Endothelial cell of umbilical vein (primary cell): ENCODE measurements at regions not wholly inside any gene's neighbourhood (a gene's known extent, or its start where the extent isn't known, plus 50 kb on each side); places are given as distances from the start of the nearest gene placed in this dataset.

ENCODE experiments used
- BruUV-seq: library from RNA; stranded (reverse); fragments of 400-500 nt; replicated peaks from 2 replicates; lab custom pipeline; 2021; lab: Mats Ljungman, UMichigan
- CTCF ChIA-PET: fragments of 300-600, 350-600 bp; sonication (Branson Sonifier 250); formaldehyde crosslinking; loops from one replicate; lab custom pipeline; 2021; ENCODE audit warnings: antibody characterized with exemption, inconsistent platforms; lab: Charles Lee
- POLR2A ChIA-PET: fragments of 300-600, 350-600 bp; sonication (Branson Sonifier 250); formaldehyde crosslinking; loops from one replicate; lab custom pipeline; 2021; ENCODE audit warnings: antibody characterized with exemption, inconsistent platforms; lab: Charles Lee
- DNase-seq: peaks from one replicate; pipeline ENCODE4 v3.0.0-alpha.2; 2011; ENCODE audit warnings: low read depth, low spot score
- FAIRE-seq: peaks from 2 replicates; lab custom pipeline; 2011; peaks lifted over from hg19 to GRCh38; lab: Jason Lieb, UNC
- H2AFZ ChIP-seq: 2 replicates; pipeline ENCODE4 v1.6.0; 2012; ENCODE audit warnings: low read depth, low read length, control low read depth, inconsistent platforms
- H3K27ac ChIP-seq: 2 replicates; pipeline ENCODE4 v1.5.1; 2011; ENCODE audit warnings: low read depth, mild to moderate bottlenecking, control low read depth, low read length, moderate library complexity; ENCODE audit not compliant: insufficient read depth
- H3K27me3 ChIP-seq, 2 experiments: 2 replicates each; pipeline versions ENCODE4 v1.6.0 to v1.6.1; 2011; ENCODE audit warnings: low read length in 2 of 2, mixed read lengths in 1 of 2; ENCODE audit not compliant: control insufficient read depth in 2 of 2, insufficient read depth in 2 of 2
- H3K36me3 ChIP-seq, 2 experiments: 2 replicates in 1 of 2; 3 replicates in 1 of 2; pipeline ENCODE4 v1.5.1; 2011; ENCODE audit warnings: low read length in 2 of 2, mild to moderate bottlenecking in 1 of 2, moderate library complexity in 1 of 2; ENCODE audit not compliant: control insufficient read depth in 2 of 2, insufficient read depth in 2 of 2; ENCODE audit errors: extremely low read depth in 1 of 2
- H3K4me1 ChIP-seq: 3 replicates; pipeline ENCODE4 v1.5.1; 2011; ENCODE audit warnings: mild to moderate bottlenecking, low read length; ENCODE audit not compliant: control insufficient read depth, insufficient read depth; ENCODE audit errors: extremely low read depth
- H3K4me2 ChIP-seq: 2 replicates; pipeline ENCODE4 v1.6.1; 2011; ENCODE audit warnings: low read length, control low read depth, mixed read lengths; ENCODE audit not compliant: insufficient read depth
- H3K4me3 ChIP-seq, 3 experiments: fragments of 200-600 bp in 1 of 3; sonication (generic), shearing (Covaris generic) in 1 of 3; replicated peaks in 1 of 3; 2 replicates each; pipeline ENCODE4 v1.5.1; 2011 to 2016; ENCODE audit warnings: control low read depth in 3 of 3, low read length in 3 of 3, mild to moderate bottlenecking in 2 of 3, inconsistent platforms in 1 of 3, low read depth in 1 of 3, moderate library complexity in 1 of 3; ENCODE audit not compliant: insufficient read depth in 1 of 3
- H3K79me2 ChIP-seq: 2 replicates; pipeline ENCODE4 v1.6.0; 2012; ENCODE audit warnings: low read length, inconsistent platforms; ENCODE audit not compliant: control insufficient read depth, insufficient read depth
- H3K9ac ChIP-seq: replicated peaks from 2 replicates; pipeline ENCODE3; 2011; ENCODE audit warnings: low read length, control low read depth; ENCODE audit not compliant: insufficient read depth; ENCODE audit errors: extremely low read depth
- H3K9me1 ChIP-seq: replicated peaks from 3 replicates; pipeline ENCODE4 v1.6.0; 2011; ENCODE audit warnings: mild to moderate bottlenecking, low read length; ENCODE audit not compliant: control insufficient read depth, insufficient read depth; ENCODE audit errors: extremely low read depth
- H3K9me3 ChIP-seq: replicated peaks from 2 replicates; pipeline ENCODE4 v1.5.1; 2012; ENCODE audit warnings: low read length, inconsistent platforms; ENCODE audit not compliant: control insufficient read depth, insufficient read depth
- H4K20me1 ChIP-seq: replicated peaks from 2 replicates; pipeline ENCODE3; 2011; ENCODE audit warnings: mild to moderate bottlenecking, low read length; ENCODE audit not compliant: control insufficient read depth, insufficient read depth; ENCODE audit errors: extremely low read depth
- CTCF ChIP-seq, 2 donors: IDR thresholded peaks; 1 replicate in 1 of 2; 2 replicates in 1 of 2; pipeline ENCODE4 v1.5.1; 2011; ENCODE audit warnings: low read length in 2 of 2, mild to moderate bottlenecking in 2 of 2, moderate library complexity in 2 of 2, control low read depth in 1 of 2, inconsistent platforms in 1 of 2, low read depth in 1 of 2; ENCODE audit not compliant: insufficient read depth in 1 of 2; ENCODE audit errors: extremely low read depth in 1 of 2
- EZH2 ChIP-seq: IDR thresholded peaks from 2 replicates; pipeline ENCODE4 v1.6.1; 2012; ENCODE audit warnings: borderline replicate concordance, low read depth, mild to moderate bottlenecking, moderate library complexity, low read length, inconsistent platforms; ENCODE audit not compliant: severe bottlenecking
- FOS ChIP-seq: IDR thresholded peaks from 2 replicates; pipeline ENCODE4 v1.6.1; 2011; ENCODE audit warnings: mild to moderate bottlenecking, low read length, moderate library complexity, borderline replicate concordance; ENCODE audit not compliant: insufficient read depth
- GATA2 ChIP-seq: IDR thresholded peaks from 2 replicates; pipeline ENCODE4 v1.7.0; 2011; ENCODE audit warnings: low read depth, mild to moderate bottlenecking, moderate library complexity, mixed read lengths, low read length; ENCODE audit not compliant: insufficient read length, insufficient read depth
- JUN ChIP-seq: IDR thresholded peaks from 2 replicates; pipeline ENCODE4 v1.6.1; 2011; ENCODE audit warnings: borderline replicate concordance, low read depth; ENCODE audit not compliant: insufficient read length, insufficient read depth
- MYC ChIP-seq: IDR thresholded peaks from one replicate; pipeline ENCODE4 v1.6.1; 2011; ENCODE audit warnings: mild to moderate bottlenecking, low read depth, low read length
- POLR2A ChIP-seq: IDR thresholded peaks from 2 replicates; pipeline ENCODE4 v1.6.1; 2012; ENCODE audit warnings: low read depth, mild to moderate bottlenecking, control low read depth, low read length
- POLR2AphosphoS5 ChIP-seq: IDR thresholded peaks from 2 replicates; pipeline ENCODE4 v1.6.1; 2012; ENCODE audit warnings: low read depth, mild to moderate bottlenecking, control low read depth, low read length, moderate library complexity; ENCODE audit not compliant: insufficient read depth
- dilution Hi-C: fragments of 300-500 bp; cut with MboI; formaldehyde crosslinking; loops from one replicate; pipeline ENCODE4 v1.15.0; 2019; ENCODE audit warnings: low sequenced_read_pairs; ENCODE audit not compliant: extremely low pct_ligation_motif_present
- intact Hi-C: fragments of 100-400 bp; cut with micrococcal nuclease; formaldehyde crosslinking; loops from one replicate; pipeline ENCODE4 v1.10.0; 2022
- TF ChIP-seq, protein P1 (sequence below): IDR thresholded peaks from 2 replicates; pipeline ENCODE4 v1.6.1; 2011; ENCODE audit not compliant: insufficient read depth, insufficient read length

GRCh38 chr1:221874285-221875003, 132.6 kb upstream of the DUSP10 start:
- Histone ChIP-seq H3K4me2 (no peak overlapping the region), H3K79me2 (no peaks in the 10 kb centered on the region), H4K20me1 (no peaks in the 10 kb centered on the region), H3K9me1 (no peaks in the 10 kb centered on the region), H3K9ac (no peak overlapping the region), H3K4me1 (peaks cover under 1% of the 10 kb centered on the region), H2AFZ (no peak overlapping the region), H3K27ac (no peak overlapping the region), H3K9me3 (no peaks in the 10 kb centered on the region), H3K27me3 (no peaks in the 10 kb centered on the region), H3K36me3 (no peaks in the 10 kb centered on the region), H3K4me3 (no peak overlapping the region)
- TF ChIP-seq GATA2, result no peak
- TF ChIP-seq, protein P1, sequence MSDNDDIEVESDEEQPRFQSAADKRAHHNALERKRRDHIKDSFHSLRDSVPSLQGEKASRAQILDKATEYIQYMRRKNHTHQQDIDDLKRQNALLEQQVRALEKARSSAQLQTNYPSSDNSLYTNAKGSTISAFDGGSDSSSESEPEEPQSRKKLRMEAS, result no peak
- TF ChIP-seq JUN, result no peak
- no peak for TF ChIP-seq EZH2
- TF ChIP-seq CTCF (IDR thresholded peaks at IDR 0.05; ENCODE audit: extremely low read depth in 1 of 2, insufficient read depth in 1 of 2, low read depth in 1 of 2, low read length in 2 of 2), result no peak
- TF ChIP-seq FOS, result no peak
- no peak for TF ChIP-seq MYC
- TF ChIP-seq POLR2AphosphoS5, result no peak
- TF ChIP-seq POLR2A, result no peak
- intact Hi-C loops, result no loop called here
- BruUV-seq, result no TSS peak
- ChIA-PET POLR2A (no interaction called here), CTCF (no interaction called here)
- FAIRE-seq, result no peak
- dilution Hi-C loops, result no loop called here
- no peak for DNase-seq
